ENCODE measurements at regions not wholly inside any gene's neighbourhood (a gene's known extent, or its start where the extent isn't known, plus 50 kb on each side); places are given as distances from the start of the nearest gene placed in this dataset.

DNA sequence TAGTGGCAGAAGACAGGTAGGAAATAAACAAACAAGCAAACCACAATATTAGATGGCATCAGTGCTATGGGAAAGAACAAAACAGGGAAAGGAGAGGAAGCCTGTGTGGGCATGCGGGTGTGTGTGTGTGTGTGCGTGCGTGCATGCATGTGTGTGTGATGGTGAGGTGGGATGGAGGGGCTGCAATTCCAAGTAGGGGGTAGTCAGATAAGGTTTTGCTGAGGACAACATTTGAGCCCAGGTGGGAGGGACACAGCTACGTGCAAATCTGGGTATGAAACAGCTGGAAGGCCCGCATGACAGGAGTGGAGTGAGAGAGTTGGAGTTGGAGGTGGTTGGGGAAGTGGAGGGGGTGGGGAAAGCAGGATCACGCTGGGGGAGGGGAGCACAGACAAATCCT is 121.0 kb upstream of the PARD3 start:
- no peaks in the 10 kb centered on the region for H4K20me1 ChIP-seq (ENCODE audit: insufficient read depth, low read length)
- Mint-ChIP-seq H3K27me3 (ENCODE audit: low read depth in 3 of 3) (peaks cover 0 to 8% (median 3%) of the 10 kb centered on the region in 3 donors), H3K4me1 (no peaks in the 10 kb centered on the region), H3K4me3 (no peak overlapping the region), H3K36me3 (no peaks in the 10 kb centered on the region), H3K27ac (no peak overlapping the region), H3K9me3 (peaks cover 0 to 5% (median 0%) of the 10 kb centered on the region in 7 donors)
- no peak overlapping the region for H3K27ac ChIP-seq (ENCODE audit: low read depth in 1 of 2, low read length in 2 of 2)
- WGBS (ENCODE audit: insufficient coverage), result 79% methylated on average over 3 of the region's 6 CpGs
- H3K4me1 ChIP-seq (ENCODE audit: control insufficient read depth in 1 of 2, insufficient read depth in 2 of 2, low read length in 2 of 2), result no peaks in the 10 kb centered on the region
- intact Hi-C loops (cut with micrococcal nuclease), result no loop called here
- H3K4me2 ChIP-seq (replicated peaks; ENCODE audit: extremely low read depth, low read length, poor library complexity, severe bottlenecking), result no peak overlapping the region
- no peaks in the 10 kb centered on the region for H3K79me2 ChIP-seq (ENCODE audit: insufficient read depth, low read length)
- no peaks in the 10 kb centered on the region for H3K36me3 ChIP-seq (replicated peaks in 1 of 2; ENCODE audit: control insufficient read depth in 1 of 2, insufficient read depth in 2 of 2, low read length in 2 of 2)
- H3K4me3 ChIP-seq (replicated peaks in 1 of 3; ENCODE audit: low read depth in 2 of 3, low read length in 3 of 3), result no peak overlapping the region
- TF ChIP-seq, protein P1, sequence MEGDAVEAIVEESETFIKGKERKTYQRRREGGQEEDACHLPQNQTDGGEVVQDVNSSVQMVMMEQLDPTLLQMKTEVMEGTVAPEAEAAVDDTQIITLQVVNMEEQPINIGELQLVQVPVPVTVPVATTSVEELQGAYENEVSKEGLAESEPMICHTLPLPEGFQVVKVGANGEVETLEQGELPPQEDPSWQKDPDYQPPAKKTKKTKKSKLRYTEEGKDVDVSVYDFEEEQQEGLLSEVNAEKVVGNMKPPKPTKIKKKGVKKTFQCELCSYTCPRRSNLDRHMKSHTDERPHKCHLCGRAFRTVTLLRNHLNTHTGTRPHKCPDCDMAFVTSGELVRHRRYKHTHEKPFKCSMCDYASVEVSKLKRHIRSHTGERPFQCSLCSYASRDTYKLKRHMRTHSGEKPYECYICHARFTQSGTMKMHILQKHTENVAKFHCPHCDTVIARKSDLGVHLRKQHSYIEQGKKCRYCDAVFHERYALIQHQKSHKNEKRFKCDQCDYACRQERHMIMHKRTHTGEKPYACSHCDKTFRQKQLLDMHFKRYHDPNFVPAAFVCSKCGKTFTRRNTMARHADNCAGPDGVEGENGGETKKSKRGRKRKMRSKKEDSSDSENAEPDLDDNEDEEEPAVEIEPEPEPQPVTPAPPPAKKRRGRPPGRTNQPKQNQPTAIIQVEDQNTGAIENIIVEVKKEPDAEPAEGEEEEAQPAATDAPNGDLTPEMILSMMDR (IDR thresholded peaks at IDR 0.05), result no peak
- H2AFZ ChIP-seq (ENCODE audit: insufficient read depth, low read depth, low read length, poor library complexity, severe bottlenecking), result no peak overlapping the region
- H3K27me3 ChIP-seq (ENCODE audit: control insufficient read depth in 2 of 2, insufficient read depth in 2 of 2, low read length in 2 of 2), result no peaks in the 10 kb centered on the region
- DNase-seq, result no peak
- H3K9me3 ChIP-seq (replicated peaks in 1 of 2; ENCODE audit: control insufficient read depth in 1 of 2, insufficient read depth in 1 of 2, low read length in 2 of 2), result no peaks in the 10 kb centered on the region
- no peak overlapping the region for H3K9ac ChIP-seq (ENCODE audit: insufficient read depth, low read length, poor library complexity, severe bottlenecking)

DNA sequence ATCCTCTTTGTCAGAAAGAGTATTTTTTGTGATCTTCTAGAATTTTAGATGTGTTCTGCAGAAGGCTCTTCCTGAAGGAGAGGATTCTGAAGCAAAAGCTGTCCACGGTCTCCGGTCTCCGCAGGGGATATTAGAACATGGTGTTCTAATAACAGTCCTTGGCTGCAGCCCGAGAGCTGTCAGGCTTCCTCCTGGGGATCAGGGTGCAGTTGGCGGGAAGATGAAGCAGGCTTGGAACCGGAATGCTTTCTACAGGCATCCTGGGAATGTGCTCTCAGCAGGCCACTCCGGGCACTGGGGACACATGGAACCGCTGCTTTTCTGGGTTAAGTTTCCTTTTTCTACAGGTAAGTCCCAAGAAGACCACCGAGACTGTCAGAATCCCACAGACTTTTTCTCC is 118.6 kb upstream of the PARD3 start:
- Histone ChIP-seq H4K20me1 (ENCODE audit: insufficient read depth, low read length) (no peaks in the 10 kb centered on the region), H3K36me3 (replicated peaks in 1 of 2; ENCODE audit: control insufficient read depth in 1 of 2, insufficient read depth in 2 of 2, low read length in 2 of 2) (no peaks in the 10 kb centered on the region), H3K4me2 (replicated peaks; ENCODE audit: extremely low read depth, low read length, poor library complexity, severe bottlenecking) (no peak overlapping the region), H3K4me1 (ENCODE audit: control insufficient read depth in 1 of 2, insufficient read depth in 2 of 2, low read length in 2 of 2) (no peaks in the 10 kb centered on the region), H2AFZ (ENCODE audit: insufficient read depth, low read depth, low read length, poor library complexity, severe bottlenecking) (no peak overlapping the region), H3K79me2 (ENCODE audit: insufficient read depth, low read length) (no peaks in the 10 kb centered on the region), H3K9ac (ENCODE audit: insufficient read depth, low read length, poor library complexity, severe bottlenecking) (no peak overlapping the region), H3K27ac (ENCODE audit: low read depth in 1 of 2, low read length in 2 of 2) (no peak overlapping the region), H3K27me3 (ENCODE audit: control insufficient read depth in 2 of 2, insufficient read depth in 2 of 2, low read length in 2 of 2) (no peaks in the 10 kb centered on the region), H3K4me3 (replicated peaks in 1 of 3; ENCODE audit: low read depth in 2 of 3, low read length in 3 of 3) (no peak overlapping the region), H3K9me3 (replicated peaks in 1 of 2; ENCODE audit: control insufficient read depth in 1 of 2, insufficient read depth in 1 of 2, low read length in 2 of 2) (no peaks in the 10 kb centered on the region)
- Mint-ChIP-seq H3K36me3 (no peaks in the 10 kb centered on the region), H3K27me3 (ENCODE audit: low read depth in 3 of 3) (peaks cover 4 to 10% (median 4%) of the 10 kb centered on the region in 3 donors), H3K27ac (no peak overlapping the region), H3K4me3 (no peak overlapping the region), H3K4me1 (no peaks in the 10 kb centered on the region), H3K9me3 (peaks cover 0 to 5% (median 0%) of the 10 kb centered on the region in 7 donors)
- TF ChIP-seq, protein P1 (IDR thresholded peaks at IDR 0.05), result no peak
- no peak for DNase-seq
- whole genome bisulfite sequencing (ENCODE audit: insufficient coverage), result 91% methylated on average over 7 of the region's 9 CpGs
- intact Hi-C loops (cut with micrococcal nuclease), result no loop called here

Measured in CD14-positive monocyte (primary cell).